NOMO-1 treated with DMSO at 0.1 percent for 48 hours (cell line): ENCODE measurements at regions not wholly inside any gene's neighbourhood (a gene's known extent, or its start where the extent isn't known, plus 50 kb on each side); places are given as distances from the start of the nearest gene placed in this dataset.
"Not testable (repeated sequence)": the region's sequence is repeated elsewhere in the genome, so short reads cannot be mapped to it uniquely, and the experiment has no call there.

ENCODE experiments used
- DNase-seq: peaks from one replicate; lab custom pipeline; 2025; ENCODE audit not compliant: unreplicated experiment; lab: John Stamatoyannopoulos, UW

DNA sequence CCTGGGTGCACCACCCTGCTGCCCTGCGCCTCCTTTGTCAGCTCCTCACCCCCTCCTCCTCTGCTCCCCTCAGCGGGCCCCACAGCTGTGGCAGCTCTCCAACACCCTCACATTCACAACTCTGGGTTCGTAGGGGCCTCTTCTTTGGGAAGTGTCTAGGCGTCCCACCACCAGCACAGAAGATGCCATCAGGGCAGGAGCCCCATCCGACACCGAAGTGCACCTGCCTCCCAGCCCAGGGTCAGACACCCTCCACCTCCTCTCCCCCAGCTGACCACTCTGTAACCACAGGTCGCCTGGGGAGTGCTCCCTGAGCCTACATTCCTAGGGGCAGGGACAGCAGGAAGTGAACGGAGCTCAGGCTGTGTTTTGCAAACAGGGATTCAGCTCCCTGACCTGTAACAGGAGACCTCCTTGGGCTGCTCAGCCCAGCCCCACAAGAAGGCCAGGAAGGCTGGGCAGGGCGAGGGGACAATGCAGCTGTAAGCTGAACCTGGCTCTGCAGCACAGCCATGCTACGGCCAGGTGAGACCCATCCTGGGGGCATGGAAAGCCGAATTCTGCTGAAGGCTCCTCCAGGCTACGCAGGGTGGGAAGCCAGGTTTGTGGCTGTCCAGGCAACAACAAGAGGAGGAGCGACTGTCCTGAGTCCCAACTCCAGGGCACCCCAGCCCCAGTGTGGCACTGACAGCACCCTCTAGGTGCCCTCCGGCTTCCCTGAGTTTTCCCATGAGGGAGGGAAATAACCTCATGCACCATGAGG, 269.0 kb downstream of the GOLGA6L6 start:
- DNase-seq, result no peak

DNA sequence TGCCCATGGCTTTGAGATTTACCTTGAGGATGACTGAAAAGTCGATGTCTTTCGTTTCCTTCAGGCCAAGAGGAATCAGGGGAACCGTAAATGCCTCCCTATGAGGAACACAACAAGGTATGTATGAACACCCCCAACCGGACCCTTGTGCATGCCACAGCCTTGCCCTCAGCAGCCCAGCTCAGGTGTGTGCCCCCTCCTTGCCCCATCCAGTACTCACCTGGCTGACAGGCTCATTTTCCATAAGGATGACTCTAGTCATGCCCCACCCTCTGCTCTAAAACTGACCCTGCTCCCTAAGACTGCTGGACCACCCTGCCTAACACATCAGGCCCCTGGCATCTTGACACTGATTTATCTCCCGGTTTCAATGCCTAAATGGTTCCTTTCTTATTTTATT, 270.0 kb downstream of the GOLGA6L6 start:
- DNase-seq, result no peak

DNA sequence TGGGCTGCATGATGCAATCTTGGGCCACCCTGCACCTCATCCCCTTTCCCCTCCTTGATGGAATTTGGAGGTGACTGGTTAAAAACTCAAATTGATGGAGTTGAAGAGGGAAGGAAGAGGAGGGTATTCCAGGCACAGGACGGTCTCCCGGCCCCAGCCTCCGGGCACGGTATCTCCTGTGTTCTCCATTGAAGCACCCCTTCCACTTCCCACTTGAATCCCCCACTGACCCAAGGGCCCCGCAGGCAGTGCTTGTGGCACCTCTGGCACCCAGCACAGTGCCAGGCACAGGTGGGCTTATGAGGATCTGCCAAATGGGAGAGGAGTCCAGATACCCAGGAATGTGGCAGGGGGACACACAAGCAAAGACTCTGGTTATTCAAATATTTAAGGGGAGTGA, 271.6 kb downstream of the GOLGA6L6 start:
- not testable (repeated sequence) for DNase-seq

DNA sequence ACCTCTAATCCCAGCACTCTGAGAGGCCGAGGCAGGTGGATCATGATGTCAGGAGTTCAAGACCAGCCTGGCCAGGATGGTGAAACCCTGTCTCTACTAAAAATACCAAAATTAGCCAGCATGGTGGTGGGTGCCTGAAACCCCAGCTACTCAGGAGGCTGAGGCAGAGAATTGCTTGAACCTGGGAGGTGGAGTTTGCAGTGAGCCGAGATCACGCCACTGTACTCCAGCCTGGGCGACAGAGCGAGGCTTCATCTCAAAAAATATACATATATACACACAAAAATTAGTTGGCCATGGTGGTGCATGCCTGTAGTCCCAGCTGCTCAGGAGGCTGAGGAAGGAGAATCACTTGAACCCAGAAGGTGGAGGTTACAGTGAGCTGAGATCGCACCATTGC, 273.6 kb downstream of the GOLGA6L6 start:
- DNase-seq, result not testable (repeated sequence)

DNA sequence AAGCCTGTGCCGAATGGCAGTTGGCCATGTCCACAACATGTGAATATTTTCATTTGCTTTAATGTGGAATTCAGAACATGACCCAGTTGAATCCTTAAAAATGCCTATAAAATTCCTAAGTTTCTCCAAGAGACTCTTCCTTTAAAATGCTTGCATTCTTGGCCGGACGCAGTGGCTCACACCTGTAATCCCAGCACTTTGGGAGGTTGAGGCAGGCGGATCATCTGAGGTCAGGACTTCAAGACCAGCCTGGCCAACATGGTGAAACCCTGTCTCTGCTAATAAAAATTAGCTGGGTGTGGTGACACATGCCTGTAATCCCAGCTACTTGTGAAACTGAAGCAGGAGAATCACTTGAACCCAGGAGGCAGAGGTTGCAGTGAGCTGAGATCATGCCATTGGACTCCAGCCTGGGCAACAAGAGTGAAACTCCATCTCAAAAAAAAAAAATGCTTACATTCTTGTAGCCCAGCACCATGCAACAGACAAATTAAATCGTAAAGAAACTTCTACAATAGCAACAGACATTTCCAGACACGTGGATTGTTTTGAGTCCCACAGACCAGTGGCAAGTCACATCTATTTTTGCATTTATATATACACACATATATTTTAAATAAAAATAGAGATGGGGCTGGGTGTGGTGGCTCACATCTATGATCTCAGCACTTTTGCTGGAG, 274.4 kb downstream of the GOLGA6L6 start:
- DNase-seq, result not testable (repeated sequence)

DNA sequence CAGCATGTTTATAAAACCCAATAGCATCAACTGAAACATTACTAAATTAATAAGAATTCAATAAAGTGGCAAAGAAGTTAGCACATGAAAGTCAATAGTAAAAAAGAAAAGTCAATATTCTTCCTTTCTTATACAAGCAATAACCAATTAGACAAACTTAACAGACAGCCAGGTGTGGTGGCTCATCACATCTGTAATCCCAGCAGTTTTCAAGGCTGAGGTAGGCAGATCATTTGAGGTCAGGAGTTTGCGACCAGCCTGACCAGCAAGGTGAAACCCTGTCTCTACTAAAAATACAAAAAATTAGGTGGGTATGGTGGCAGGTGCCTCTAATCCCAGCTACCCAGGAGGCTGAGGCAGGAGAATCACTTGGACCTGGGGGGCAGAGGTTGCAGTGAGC, 275.9 kb downstream of the GOLGA6L6 start:
- not testable (repeated sequence) for DNase-seq

DNA sequence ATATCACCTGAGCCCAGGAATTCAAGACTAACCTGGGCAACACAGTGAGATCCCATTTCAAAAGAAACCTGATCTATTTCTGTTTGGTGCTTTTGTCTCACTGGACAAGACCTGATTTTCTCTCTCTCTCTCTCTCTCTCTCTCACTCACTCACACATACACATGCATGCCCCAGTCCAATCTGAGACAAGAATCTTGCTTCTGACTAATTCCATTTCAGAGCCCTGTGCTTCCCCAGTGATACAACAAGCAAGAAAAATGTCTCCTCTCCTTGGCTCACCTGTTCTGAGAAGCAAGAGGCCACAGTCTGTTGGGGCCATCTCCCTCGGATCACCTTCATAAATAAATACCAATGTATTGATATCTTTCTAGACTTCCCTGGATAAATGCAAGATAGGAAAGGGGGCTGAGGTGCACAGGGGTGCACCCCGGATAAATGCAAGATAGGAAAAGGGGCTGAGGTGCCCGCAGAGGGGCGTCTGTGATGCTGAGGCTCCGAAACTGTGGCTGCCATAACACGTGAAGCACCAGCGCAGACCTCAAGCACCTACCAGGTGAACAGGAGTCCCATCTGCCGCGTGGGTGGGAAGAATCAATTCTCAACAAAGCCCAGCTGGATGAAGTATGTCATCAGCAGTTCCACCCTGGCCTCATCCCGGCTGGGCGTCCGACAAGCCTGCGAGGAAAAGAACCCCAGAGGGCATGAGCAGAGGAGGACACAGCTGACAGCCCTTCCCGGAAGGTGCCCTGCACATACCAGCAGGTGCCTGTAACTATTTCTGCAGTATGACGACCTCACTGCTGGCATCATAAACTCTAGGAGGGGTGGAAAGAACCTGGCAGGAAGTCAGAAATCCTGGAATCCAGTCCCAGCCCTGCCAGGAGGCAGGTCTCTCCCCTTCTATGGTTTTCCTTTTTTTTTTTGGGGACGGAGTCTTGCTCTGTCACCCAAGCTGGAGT, 280.0 kb downstream of the GOLGA6L6 start:
- DNase-seq, result not testable (repeated sequence)

DNA sequence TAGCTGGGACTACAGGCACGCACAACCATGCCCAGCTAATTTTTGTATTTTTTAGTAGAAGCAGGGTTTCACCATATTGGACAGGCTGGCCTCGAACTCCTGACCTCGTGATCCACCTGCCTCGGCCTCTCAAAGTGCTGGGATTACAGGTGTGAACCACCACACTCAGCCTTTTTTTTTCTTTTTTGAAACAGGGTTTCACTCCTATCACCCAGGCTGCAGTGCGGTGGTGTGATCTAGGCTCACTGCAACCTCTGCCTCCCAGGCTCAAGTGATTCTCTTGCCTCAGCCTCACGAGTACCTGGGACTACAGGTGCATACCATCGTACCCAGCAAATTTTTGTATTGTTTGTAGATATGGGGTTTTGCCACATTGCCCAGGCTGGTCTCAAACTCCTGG, 280.9 kb downstream of the GOLGA6L6 start:
- not testable (repeated sequence) for DNase-seq

DNA sequence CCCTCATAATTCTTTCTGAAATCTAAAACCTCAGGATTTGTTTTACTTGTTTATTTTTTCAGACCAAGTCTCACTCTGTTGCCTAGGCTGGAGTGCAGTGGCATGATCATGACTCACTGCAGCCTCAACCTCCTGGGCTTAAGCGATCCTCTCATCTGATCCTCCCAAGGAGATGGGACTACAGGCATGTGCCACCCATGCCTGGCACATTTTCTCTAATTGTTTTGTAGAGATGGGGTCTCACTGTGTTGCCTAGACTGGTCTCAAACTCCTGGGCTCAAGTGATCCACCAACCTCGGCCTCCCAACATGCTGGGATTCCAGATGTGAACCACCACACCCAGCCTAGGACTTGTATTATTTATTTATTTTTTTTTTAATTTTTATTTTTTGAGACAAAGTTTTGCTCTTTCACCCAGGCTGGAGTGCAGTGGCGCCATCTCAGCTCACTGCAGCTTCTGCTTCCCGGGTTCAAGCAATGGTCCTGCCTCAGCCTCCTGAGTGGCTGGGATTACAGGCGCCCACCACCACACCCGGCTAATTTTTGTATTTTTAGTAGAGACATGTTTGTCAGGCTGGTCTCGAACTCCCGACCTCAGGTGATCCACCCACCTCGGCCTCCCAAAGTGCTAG, 281.9 kb downstream of the GOLGA6L6 start:
- not testable (repeated sequence) for DNase-seq

DNA sequence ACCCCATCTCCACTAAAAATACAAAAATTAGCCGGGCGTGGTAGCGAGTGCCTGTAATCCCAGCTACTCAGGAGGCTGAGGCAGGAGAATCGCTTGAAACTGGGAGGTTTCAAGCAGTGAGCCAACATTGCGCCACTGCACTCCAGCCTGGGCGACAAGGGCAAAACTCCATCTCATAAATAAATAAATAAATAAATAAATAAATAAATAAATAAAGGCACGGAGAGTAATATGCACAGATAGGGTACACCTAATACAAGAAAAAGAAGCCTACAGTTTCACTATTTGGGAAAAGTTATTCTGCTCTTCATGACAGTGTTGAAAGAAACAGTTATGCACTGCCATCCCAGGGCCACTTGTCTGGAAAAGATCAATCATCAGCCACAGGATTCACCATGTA, 285.2 kb downstream of the GOLGA6L6 start:
- not testable (repeated sequence) for DNase-seq

DNA sequence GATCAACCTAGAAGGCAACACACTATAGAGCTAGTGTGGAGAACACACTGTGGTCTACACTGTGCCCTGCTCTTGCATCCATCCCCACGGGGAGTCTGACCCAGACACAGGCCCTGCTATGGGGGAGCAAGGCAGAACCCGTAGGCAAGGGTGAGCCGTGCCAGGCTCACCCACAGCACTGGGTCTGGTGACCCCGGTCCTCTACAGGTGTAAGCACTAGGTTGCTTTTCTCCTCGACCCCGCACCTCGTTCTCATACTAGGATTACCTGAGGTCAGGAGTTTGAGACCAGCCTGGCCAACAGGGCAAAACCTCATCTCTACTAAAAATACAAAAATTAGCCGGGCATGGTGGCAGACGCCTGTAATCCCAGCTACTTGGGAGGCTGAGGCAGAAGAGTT, 286.0 kb downstream of the GOLGA6L6 start:
- DNase-seq, result not testable (repeated sequence)

DNA sequence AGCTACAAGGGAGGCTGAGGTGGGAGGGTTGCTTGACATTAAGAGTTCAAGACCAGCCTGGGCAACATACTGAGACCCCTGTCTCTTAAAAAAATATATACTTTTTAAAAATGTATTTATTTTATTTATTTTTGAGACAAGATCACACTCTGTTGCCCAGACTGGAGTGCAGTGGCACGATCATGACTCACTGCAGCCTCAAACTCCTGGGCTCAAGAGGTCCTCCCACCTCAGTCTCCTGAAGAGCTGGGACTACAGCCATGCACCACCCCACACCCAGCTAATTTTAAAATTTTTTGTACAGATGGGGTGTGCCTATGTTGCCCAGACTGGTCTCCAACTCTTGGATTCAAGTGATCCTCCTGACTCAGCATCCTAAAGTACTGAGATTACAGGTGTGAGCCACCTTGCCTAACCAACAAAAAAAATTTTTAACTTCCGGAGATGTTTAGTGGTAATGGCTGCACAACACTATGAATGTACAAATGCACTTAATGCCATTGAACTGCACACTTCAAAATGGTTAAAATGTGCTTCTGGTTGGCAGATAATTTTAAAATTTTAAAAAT, 288.5 kb downstream of the GOLGA6L6 start:
- not testable (repeated sequence) for DNase-seq

DNA sequence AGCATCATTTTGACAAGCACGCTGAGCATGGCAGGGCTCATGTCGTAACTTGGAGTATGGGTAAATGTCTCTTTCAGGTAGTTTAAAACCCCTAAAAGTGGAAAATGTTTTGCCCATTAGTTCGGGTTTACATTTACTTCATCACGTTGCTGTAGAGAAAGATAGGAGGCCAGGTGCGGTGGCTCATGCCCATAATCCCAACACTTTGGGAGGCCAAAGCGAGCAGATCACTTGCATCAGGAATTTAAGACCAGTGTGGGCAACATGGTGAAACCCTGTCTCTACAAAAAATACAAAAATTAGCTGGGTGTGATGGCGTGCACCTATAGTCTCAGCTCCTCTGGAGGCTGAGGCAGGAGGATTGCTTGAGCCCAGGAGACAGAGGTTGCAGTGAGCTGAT, 289.6 kb downstream of the GOLGA6L6 start:
- DNase-seq, result not testable (repeated sequence)

DNA sequence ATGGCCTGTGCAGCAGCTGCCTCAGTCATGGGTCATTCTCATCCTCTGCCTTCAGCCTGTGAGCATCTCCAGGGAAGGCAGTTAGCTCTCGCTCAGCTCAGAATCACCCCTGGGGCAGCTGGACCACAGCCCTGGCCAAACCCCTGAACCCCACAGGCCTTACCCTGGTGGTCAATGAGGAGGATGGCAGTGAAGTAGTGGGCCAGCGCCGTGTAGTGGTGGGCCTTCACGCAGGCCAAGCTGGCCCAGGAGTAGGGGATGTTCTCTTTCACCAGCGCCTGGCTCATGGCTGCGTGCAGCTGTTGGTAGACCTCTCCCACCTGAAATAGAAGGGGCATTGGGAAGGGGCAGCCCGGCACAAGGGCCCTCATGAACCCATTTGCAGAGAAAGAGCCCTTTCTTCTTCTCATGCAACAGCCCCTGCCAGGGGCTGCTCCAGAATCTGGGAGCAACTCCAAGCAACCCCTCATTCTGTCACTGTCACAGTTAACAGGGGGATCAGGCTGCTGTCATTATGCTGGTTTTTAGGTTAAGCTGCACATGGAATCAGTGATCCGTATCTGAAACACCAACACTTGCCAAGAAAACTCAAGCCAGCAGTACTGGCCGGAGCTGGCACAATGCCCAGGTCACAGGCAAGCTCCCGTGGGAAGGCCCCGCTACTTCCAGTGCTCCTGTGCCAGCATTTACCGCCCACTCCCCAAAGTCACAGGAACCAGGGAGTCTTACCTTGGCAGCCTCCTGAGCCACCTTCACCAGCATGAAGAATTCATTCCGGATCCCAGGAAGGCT, 290.2 kb downstream of the GOLGA6L6 start:
- DNase-seq, result not testable (repeated sequence)

DNA sequence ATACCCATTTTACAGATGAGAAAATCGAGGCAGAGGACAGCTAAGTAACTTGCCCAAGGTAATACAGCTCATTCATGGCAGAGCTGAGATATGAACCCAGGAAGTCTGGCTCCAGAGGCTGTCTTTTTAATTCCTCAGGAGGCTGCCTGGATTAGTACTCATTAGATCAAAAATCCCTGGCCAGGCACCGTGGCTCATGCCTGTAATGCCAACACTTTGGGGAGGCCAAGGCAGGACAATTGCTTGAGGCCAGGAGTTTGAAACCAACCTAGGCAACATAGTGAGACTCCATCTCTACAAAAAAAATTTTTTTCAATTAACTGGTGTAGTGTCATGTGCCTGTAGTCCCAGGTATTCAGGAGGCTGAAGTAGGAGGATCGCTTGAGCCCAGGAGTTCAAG, 291.4 kb downstream of the GOLGA6L6 start:
- not testable (repeated sequence) for DNase-seq

DNA sequence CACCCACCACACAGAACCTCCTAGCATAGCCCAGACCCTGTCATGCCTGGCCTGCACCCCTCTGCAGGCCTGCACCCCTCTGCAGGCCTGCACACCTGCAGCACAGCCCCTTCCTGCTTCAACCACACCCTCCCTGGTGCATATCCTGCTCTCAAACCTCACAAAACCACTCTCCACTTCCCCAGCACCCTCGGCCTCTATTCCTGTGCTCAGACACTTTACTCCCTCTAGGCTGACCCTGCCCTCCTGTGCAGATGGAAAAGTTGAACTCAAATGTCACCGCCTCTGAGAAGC, 292.0 kb downstream of the GOLGA6L6 start:
- DNase-seq, result not testable (repeated sequence)

DNA sequence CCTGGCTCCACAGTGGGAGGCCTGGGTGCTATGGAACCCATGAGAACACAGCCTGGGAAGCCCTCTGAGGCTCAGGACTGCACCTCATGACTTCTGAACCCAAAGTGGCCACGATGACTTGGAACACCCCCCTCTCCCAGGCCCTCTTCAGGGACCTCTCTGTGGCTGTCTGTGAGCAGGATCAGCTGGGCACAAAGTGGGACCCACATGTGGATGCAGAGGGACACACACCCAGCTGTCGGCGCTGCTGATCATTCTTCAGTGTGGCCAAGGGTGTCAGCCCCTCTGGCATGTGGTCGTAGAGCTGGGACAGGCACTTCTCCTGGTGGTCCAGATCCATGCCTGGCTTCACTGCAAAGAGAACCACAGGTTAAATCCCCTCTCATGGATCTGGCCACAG, 293.2 kb downstream of the GOLGA6L6 start:
- DNase-seq, result not testable (repeated sequence)

DNA sequence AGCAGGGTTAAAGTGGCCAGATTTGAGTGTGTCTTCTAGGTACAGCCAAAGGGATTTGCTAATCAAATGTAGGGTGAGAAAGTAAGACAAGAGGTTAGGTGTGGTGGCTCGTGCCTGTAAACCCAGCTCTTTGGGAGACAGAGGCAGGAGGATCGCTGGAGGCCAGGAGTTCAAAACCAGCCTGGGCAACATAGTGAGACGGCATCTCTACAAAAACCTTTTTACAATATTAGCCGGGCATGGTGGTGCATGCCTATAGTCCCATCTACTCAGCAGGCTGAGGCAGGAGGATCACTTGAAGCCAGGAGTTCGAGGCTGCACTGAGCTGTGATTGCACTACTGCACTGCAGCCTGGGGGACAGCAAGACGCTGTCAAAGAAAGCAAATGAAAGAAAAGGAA, 294.5 kb downstream of the GOLGA6L6 start:
- DNase-seq, result not testable (repeated sequence)

DNA sequence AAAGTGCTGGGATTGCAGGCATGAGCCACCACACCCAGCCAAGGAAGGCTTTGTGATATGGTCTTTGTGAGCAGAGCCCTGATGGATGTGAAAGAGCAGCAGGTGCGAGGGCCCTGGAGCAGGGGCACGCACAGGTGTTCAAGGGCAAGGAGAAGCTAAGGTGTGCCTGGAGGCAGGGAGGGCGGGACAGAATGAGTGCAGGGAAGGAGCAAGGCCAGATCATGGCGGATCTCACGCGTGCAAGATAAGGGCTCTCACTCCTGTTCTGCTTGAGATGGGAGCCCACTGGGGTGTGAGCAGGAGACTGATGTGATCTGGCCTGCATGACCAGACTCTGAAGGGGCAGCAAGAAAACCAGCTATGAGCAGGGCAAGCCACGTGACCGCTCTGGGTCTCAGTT, 295.0 kb downstream of the GOLGA6L6 start:
- DNase-seq, result not testable (repeated sequence)

DNA sequence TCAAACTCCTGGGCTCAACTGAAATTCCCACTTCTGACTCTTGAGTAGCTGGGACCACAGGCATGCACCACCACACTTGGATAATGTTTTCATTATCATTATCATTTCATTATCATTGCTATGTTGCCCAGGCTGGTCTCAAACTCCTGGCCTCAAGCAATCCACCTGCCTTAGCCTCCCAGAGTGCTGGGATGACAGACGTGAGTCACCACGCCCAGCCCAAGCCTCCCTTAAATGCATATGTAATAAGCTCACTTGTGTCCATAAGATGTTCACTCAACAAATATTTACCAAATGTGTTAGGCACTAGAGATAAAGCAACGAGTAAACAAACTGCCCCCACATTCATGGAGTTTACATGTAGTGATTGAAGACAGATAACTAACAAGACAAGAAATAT, 295.7 kb downstream of the GOLGA6L6 start:
- not testable (repeated sequence) for DNase-seq
